ENCODE measurements at regions not wholly inside any gene's neighbourhood (a gene's known extent, or its start where the extent isn't known, plus 50 kb on each side); places are given as distances from the start of the nearest gene placed in this dataset.

DNA sequence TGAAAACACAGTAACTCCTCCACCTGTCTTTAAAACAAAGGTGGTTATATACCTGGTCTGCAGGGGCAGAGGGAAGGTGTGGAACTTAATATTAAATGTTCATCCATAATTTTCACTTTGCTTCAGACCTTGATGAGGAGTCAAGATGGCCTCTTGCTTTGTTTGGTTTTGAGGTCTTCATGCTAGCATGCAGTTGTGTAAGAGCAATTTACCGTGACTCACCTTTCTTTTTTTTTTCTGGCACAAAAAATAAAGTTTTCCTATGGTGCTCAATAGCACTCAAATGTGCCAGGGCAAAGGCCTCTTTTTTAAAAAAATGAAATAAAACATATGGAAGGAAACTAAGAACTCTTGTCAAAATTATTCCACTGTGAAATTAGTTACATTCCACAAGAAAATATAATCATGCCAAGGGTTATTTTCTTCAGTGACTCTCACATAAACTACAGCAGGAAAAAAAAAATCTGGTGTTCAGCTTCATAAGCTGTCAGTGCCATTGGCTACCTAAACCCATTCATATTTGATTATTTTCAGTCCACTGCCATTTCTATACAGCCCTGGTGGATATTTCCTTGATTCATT, 128.2 kb downstream of the SLC7A11 start:
- TF ChIP-seq, protein P1, sequence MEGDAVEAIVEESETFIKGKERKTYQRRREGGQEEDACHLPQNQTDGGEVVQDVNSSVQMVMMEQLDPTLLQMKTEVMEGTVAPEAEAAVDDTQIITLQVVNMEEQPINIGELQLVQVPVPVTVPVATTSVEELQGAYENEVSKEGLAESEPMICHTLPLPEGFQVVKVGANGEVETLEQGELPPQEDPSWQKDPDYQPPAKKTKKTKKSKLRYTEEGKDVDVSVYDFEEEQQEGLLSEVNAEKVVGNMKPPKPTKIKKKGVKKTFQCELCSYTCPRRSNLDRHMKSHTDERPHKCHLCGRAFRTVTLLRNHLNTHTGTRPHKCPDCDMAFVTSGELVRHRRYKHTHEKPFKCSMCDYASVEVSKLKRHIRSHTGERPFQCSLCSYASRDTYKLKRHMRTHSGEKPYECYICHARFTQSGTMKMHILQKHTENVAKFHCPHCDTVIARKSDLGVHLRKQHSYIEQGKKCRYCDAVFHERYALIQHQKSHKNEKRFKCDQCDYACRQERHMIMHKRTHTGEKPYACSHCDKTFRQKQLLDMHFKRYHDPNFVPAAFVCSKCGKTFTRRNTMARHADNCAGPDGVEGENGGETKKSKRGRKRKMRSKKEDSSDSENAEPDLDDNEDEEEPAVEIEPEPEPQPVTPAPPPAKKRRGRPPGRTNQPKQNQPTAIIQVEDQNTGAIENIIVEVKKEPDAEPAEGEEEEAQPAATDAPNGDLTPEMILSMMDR (IDR thresholded peaks at IDR 0.05) = no peak
- no peak for TF ChIP-seq TAF1 (IDR thresholded peaks at IDR 0.05; ENCODE audit: borderline replicate concordance, low read depth, low read length)
